RCC 7860 (cell line): ENCODE measurements at regions not wholly inside any gene's neighbourhood (a gene's known extent, or its start where the extent isn't known, plus 50 kb on each side); places are given as distances from the start of the nearest gene placed in this dataset.
A peak's percentile ranks its signal among the peaks of the same experiment; 100 is the strongest.
"Not testable (repeated sequence)": the region's sequence is repeated elsewhere in the genome, so short reads cannot be mapped to it uniquely, and the experiment has no call there.

Experiments used
- DNase-seq: peaks from one replicate; pipeline ENCODE4 v3.0.0-alpha.2; 2015; ENCODE audit warnings: low spot score
- FAIRE-seq: peaks from 2 replicates; lab custom pipeline; 2012; peaks lifted over from hg19 to GRCh38; lab: Jason Lieb, UNC

GRCh38 chr7:153170287-153170686, 410.7 kb downstream of the ACTR3B start:
- no peak for FAIRE-seq
- no peak for DNase-seq

- FAIRE-seq (no peak), DNase-seq (no peak)
Measured at GRCh38 chr7:153185936-153186335, 426.4 kb downstream of the ACTR3B start.

- FAIRE-seq (no peak), DNase-seq (no peak)
Measured at GRCh38 chr7:153188161-153188560, 428.6 kb downstream of the ACTR3B start.

GRCh38 chr7:153188630-153189029, 429.1 kb downstream of the ACTR3B start:
- DNase-seq, result peak; percentile 45
- no peak for FAIRE-seq

GRCh38 chr7:153190452-153190851, 430.9 kb downstream of the ACTR3B start:
- no peak for FAIRE-seq
- DNase-seq, result no peak

- FAIRE-seq, result no peak
- no peak for DNase-seq
Measured at GRCh38 chr7:153190986-153191385, 431.4 kb downstream of the ACTR3B start.

- no peak for DNase-seq
- no peak for FAIRE-seq
Measured at GRCh38 chr7:153193144-153193595, 433.6 kb downstream of the ACTR3B start.

- FAIRE-seq (no peak), DNase-seq (no peak)
Measured at GRCh38 chr7:153217032-153217431, 457.5 kb downstream of the ACTR3B start.

GRCh38 chr7:153224890-153225289, 465.3 kb downstream of the ACTR3B start:
- FAIRE-seq (no peak), DNase-seq (no peak)

GRCh38 chr7:153245136-153245535, 485.6 kb downstream of the ACTR3B start:
- not testable (repeated sequence) for DNase-seq, FAIRE-seq

GRCh38 chr7:153245809-153246208, 486.3 kb downstream of the ACTR3B start:
- DNase-seq, result no peak
- no peak for FAIRE-seq

- FAIRE-seq (no peak), DNase-seq (no peak)
Measured at GRCh38 chr7:153247926-153248325, 488.4 kb downstream of the ACTR3B start.

- FAIRE-seq (no peak), DNase-seq (no peak)
Measured at GRCh38 chr7:153258686-153259085, 499.1 kb downstream of the ACTR3B start.

- DNase-seq, result no peak
- no peak for FAIRE-seq
Measured at GRCh38 chr7:153276394-153276793, 516.8 kb downstream of the ACTR3B start.

GRCh38 chr7:153286763-153287162, 527.2 kb downstream of the ACTR3B start:
- DNase-seq (no peak), FAIRE-seq (no peak)

GRCh38 chr7:153290066-153290465, 530.5 kb downstream of the ACTR3B start:
- DNase-seq (no peak), FAIRE-seq (no peak)

- DNase-seq (no peak), FAIRE-seq (no peak)
Measured at GRCh38 chr7:153297141-153297540, 537.6 kb downstream of the ACTR3B start.

GRCh38 chr7:153301936-153302335, 542.4 kb downstream of the ACTR3B start:
- FAIRE-seq (no peak), DNase-seq (no peak)

GRCh38 chr7:153320005-153320404, 560.5 kb downstream of the ACTR3B start:
- FAIRE-seq, result no peak

GRCh38 chr7:153320681-153321080, 561.1 kb downstream of the ACTR3B start:
- no peak for DNase-seq
- FAIRE-seq, result no peak

More at GRCh38 chr7:153320005-153320404, 560.5 kb downstream of the ACTR3B start:
- no peak for DNase-seq

- DNase-seq (no peak), FAIRE-seq (no peak)
Measured at GRCh38 chr7:153322991-153323390, 563.4 kb downstream of the ACTR3B start.

- no peak for DNase-seq
- no peak for FAIRE-seq
Measured at GRCh38 chr7:153324094-153324493, 564.5 kb downstream of the ACTR3B start.

- FAIRE-seq (no peak), DNase-seq (no peak)
Measured at GRCh38 chr7:153327683-153328082, 568.1 kb downstream of the ACTR3B start.
